HG02840 (cell line): ENCODE measurements at regions not wholly inside any gene's neighbourhood (a gene's known extent, or its start where the extent isn't known, plus 50 kb on each side); places are given as distances from the start of the nearest gene placed in this dataset.

Source experiments
- ATAC-seq: cut with Tn5 transposase; IDR thresholded peaks from one replicate; pipeline ENCODE4 v1.9.1; 2021; ENCODE audit warnings: mild to moderate bottlenecking, moderate library complexity, moderate number of reproducible peaks; ENCODE audit not compliant: unreplicated experiment, low FRiP score

DNA sequence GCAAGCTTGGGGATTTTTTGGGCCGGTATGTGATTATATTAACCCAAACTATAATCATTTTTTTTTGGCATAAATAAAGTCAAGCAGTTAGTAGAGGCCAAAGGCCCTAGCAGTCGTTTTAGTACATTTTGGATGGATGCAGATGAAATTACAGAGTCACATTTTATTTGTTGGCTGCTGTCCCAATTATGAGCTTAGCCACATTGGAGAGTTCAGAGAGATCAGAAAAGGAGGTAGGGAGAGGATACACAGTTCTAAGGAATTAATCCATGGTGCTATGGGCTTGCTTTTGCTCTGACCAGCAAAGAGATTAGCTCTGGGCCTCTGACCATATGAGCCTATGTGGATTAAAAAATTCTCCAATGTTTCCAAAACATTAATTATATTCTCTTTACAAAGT is 395.1 kb downstream of the RAPGEF2 start:
- ATAC-seq, result no peak

DNA sequence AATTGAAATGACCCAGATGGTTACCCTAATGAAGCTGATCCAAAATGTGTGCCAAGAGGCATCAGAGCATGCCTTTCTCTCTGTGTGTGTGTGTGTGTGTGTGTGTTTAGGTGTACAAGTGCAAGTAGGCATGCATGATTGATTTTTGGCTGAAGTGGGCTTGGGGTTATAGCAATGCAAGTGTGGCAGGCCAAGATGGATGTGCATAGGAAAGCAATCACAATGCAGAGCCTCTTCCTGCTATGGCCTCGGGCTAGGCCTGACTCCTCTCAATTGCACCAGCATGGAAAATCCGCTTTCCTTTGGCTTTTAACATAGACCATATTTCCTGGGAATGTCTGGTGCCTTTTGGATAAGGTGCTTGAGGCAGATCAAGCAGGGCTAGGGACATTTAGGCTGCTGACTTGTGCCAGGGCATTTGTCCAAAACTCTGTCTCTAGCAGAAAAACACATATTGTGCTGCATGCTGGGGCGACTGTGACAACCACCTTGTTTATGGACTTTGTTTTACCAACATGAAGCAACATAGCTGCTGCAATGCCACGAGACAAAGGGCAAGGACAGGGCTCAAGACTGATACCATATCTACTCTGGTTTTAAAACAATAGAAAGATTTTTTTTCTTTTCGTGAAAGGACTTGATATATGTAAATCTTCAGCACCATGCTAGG is 395.7 kb downstream of the RAPGEF2 start:
- ATAC-seq, result no peak

DNA sequence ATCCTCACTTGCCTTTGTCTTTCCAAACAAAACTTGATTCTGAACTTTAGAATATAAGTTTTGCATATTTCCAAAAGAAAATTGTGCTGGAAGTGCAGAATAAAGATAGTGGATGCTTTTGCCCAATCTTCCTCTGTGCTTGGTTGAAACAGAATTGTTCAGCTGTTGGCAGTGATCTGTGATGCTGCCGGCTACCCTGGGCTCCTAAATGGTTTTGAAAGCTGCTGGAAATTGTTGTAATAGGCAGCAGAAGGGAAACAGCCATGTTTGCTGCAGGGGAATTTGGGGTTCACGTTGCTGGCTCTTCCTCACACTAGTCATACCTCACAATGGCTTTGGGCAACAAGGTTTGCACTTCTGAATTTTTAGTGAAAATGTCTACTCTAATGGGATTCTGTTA is 398.0 kb downstream of the RAPGEF2 start:
- no peak for ATAC-seq

DNA sequence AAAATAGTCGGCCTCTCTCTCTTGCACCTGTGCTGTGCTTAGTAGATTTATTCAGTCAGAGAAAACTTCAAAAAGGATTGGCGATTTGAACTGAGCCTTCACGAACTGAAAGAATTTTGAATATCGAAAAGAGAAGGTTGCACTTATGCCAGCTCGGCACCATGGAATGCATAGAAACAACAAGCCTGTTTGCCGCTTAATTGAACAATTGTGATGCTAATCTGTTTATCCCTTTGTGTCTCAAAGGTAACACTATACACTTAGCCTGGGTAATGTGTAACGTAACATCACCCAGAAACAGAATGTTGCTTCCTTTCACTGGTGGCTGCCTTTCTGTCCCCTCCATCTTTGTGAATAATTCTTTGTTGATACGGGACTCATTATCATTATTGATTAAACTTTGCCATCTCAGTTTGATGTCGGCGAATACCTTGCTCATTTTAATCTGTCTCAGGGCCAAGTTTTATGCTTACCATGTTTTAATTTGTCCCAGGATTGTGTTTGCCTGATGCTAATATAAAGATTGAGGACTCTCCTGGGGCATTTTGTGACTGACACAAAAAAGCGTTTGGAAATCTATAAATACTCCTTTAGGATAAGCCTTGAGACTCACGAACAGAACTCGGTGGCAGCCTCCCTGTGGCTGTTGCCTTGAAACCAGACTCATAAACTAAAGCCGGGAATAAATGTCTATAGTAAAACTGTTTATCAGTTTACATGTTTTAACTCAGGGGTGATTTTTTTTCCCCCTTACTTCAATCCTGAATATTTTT is 400.5 kb downstream of the RAPGEF2 start:
- ATAC-seq, result no peak

DNA sequence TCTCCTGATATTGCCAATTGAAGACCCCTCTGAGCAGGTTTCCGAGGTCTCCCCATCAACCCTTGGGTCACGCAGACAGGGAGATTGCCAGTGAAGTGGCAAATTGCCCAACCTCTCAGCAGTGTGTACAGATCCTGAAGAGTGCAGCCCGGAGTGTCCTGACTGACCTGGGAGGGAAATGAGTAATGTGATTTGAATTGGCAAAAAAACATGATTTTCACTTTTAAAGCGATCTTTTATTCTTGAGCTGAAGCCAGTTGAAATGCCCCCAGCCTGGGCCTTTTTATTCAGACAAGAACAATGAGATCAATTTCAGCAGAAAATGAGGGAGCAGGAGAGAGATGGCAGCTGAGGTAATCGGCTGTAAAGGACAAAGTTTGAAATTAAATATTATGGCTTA is 401.8 kb downstream of the RAPGEF2 start:
- no peak for ATAC-seq

DNA sequence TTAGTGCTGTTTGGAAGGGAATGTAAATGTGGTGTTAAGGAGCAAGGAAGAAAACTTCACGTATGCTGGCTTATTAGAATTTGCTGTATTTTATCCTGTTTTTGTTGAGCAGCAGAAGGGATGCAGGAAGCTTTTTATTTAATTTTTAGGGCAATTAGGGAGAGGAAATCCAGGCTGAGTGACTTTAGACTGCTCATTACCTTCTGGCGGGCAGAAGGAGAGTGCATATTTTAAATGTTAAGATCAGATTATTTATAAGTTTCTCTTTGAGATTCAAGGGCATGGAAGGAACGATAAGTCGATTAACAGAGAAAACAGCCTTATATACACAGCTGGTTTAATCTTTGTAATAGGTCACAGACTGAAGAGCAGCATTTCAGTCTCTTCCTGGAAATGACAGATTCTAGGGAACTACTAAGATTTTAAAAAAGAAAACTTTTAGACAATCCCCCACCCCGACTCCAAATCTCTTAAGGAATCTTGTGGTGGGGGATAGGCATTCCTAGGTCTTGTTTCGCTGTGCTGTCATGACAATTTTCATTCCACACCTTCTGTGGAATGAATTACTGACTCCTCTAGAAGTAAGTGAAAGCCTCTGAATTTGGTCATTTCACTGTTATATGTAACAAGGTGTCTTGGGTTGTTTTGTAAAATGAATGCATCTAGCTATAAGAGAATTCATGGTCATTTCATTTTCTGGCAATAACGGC is 402.5 kb downstream of the RAPGEF2 start:
- no peak for ATAC-seq

DNA sequence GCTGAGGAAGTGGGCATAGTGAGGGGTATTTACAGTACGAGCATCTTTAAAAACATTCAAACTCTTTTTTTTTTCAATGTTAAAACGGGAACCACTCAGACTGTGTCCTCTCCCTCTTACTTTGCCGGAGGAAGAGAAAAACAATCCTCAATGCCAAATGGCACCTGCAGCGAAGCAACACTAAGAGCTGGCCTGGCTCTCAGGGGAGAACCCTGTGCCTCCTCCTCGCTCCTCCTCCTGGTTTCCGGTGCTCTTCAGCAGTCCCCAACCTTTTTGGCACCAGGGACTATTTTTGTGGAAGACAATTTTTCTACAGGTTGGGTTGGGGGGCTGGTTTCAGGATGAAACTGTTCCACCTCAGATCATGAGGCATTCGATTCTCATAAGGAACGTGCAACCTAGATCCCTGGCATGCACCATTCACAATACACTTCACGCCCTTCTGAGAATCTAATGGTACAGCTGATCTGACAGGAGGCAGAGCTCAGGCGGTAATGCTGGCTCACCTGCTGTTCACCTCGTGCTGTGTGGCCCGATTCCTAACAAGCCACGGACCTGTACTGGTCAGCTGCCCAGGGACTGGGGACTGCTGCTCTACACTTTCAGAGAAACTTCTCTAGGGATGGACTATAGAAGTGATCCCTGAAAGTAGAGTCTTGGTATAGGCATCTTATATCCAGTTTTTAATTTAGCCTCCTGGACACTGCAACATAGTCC is 404.1 kb downstream of the RAPGEF2 start:
- ATAC-seq, result no peak

DNA sequence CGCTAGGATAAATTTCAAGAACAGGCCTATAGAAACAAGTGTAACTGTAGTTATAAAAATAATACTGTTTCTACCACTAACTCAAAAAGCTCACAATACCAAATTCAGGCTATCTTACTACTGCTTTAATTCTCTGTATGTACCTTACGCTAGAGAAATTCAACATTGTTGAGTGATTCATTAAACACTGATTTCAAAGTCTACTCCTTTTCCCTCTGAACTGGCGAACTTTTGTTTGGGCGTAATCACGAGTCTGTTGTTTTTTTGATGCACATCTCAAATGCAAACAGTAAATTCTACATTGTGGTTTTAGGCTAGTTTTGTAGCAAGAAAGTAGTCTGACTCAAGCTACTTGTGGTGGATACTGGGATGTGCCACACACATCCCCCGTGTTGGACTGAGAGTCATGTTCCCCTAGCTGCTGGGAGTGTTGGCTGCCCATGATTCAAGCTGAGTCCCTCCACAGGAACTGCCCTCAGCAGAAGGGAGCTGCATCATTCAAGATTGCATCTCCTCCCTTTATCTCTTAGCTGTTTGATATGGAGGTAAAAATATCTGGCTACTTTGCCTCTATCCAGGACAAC is 406.1 kb downstream of the RAPGEF2 start:
- ATAC-seq, result no peak

DNA sequence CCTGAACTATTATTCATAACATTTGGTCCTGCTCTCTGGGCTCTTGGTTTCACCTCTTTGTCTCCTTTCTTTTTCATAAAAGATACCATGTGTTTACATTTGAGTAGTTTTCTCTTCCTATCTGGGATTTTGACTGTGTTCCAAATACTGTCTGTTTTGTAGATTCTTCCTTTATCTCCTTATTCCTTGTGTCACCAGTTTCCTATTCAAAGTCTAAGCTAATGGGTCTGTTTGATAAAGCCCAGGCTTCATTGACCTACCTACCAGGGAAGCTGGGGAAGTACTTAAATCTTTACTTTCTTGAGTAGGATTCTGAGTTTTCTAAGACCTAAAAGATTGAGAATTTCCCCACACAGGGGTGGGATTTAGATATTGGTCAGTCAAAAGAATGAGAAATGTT is 409.5 kb downstream of the RAPGEF2 start:
- ATAC-seq, result no peak

DNA sequence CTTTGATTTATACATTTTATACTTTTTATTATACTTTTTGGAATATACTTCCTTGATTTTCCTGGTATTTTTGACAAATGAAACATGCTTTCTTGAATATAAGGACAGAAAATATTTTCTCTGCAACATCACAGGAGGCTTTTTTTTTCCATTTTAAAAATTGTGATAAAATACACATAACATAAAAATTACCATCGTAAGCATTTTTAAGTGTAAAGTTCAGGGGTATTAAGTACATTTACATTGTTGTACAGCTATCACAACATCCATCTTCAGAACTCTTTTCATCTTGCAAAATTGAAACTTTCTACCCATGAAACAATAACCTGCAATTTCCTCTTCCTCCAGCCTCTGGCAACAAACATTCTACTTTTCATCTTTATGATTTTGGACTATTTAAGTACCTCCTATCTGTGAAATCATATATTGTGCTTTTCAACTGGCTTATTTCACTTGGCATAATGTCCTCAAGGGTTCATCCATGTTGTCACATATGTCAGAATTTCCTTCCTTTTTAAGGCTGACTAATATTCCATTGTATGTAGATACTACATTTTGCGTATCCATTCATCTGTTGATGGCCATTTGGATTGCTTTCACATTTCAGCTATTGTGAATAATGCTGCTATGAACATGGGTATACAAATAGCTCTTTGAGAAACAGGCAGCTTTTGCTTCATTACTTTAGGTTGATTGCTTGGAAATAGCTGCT is 412.6 kb downstream of the RAPGEF2 start:
- ATAC-seq, result no peak

DNA sequence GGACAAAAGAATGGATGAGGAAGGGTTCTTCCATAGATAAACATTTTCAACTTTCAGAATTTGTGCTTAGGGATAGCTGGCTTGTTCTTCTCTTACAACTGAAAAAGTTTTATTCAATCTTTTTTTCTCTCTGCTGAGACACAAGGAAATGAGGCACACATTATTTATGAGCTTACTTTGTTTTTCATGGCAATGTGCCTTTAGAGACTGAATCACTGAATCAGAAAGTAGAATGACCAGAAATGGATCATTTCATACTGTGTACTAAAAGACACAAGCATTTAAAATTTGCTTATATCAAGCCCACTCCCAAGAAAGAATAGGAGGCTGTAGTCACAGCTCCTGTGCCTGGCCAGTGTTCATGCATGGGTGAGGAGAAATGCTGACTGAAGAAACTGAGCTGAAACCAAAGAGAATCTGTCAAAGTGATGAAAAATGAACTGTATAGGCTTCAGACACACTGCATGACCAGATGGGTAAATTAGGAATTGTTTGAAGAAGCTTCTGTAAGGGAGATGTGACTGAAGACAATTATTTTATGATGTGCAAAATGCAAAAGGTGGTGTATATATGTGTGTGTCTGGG is 413.8 kb downstream of the RAPGEF2 start:
- ATAC-seq, result no peak

DNA sequence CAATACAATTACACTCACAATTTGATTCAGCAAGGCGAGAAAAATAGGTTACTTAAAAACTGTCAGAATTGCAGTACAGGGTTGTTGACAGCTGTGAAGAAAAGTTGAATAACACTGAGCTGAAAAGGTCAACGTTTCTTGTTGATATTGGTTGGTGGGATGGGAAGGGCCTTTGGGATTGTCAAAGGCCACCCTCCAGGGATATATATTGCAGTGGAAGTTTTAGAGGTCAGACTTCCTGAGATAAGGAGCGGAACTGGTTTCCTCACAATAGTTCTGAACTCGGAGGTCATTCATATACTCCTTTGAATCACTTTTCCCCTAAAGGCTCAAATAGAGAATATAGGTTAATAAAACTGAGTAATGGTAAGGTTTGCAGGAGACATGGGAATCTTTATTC is 417.2 kb downstream of the RAPGEF2 start:
- no peak for ATAC-seq

DNA sequence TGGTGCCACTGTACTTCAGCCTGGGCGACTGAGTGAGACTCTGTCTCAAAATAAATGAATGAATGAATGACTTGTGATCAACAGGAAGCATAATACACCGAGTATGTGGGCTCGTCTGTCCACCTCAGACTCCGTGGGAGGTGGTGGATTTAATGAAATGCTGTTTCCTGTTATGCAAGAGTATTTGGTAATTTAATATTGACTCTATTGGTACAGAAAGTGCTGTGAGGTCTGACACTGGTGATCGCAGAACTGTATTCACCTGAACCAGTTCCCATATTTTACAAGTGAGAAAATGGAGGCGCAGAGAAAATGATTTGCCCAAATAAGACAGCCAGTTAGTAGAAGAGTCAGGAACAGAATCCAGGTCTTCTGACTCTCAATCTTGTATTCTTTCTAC is 423.3 kb downstream of the RAPGEF2 start:
- no peak for ATAC-seq

DNA sequence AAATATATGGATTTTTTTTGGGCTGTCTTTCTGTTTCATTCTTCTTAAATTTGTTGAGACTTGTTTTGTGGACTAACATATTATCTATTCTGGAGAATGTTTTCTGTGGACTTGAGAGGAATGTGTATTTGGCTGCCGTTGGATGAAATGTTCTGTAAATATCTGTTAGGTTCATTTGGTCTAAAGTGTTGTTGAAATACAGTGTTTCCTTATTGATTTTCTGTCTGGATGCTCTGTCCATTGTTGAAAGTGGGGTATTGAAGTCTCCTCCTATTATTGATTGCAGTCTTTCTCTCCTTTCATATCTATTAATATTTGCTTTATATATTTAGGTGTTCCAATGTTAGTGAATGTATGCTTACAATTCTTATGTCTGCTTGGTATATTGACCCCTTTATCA is 431.8 kb downstream of the RAPGEF2 start:
- ATAC-seq, result no peak

DNA sequence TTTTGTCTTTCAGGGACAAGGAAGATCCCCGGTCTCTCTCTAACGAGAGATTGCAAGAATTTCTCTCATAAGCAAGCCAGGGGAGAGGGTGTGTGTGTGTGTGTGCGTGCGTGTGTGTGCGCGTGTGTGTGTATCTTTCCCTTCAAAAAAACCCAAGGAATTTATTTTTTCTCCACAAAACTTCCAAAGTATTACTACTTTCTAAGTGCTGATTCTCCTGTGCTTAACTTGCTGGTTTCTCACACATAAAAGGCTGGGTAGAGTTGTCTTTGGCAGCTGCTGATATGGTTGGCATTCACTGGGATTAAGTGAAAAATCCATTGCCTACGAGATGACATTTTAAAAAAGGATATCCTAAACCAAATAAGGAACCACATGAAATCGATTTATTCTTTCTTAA is 435.7 kb downstream of the RAPGEF2 start:
- ATAC-seq, result no peak

DNA sequence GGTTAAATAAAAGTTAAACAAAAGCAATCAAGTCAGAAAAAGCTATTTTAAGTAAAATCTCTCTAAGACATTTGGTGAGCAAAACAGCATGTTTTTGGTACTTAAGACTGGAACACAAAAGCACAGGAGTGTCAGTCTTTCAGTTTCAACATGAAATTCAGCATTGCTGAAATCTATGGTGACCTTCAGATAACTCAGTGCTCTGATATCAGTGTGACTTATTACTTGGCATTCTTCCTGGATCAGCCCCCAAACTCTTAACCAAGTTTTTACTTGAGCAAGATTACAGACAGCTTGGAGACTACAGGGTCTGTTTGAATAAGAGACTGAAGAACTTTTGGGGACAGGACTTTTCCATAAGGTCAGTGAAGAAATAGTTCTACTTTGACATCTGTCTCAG is 437.2 kb downstream of the RAPGEF2 start:
- no peak for ATAC-seq

DNA sequence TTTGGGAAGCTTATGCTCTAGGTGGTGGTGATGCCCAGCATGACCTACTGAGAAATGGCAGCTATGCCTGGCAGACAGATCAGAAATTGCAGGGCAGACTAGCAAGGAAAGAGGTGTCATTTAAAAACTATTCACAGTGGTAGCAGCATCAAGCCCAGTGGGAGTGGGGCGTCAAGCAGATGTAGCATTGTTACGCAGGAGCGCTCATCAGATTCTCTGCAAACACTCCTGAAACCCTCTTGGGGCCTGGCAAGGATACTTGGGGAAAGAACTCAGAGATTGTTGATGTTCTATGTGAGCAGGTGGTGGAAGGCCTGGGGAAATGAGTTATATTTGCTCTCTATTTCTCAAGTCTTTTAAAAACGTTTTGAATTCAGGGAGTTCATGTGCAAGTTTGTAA is 437.6 kb downstream of the RAPGEF2 start:
- no peak for ATAC-seq

DNA sequence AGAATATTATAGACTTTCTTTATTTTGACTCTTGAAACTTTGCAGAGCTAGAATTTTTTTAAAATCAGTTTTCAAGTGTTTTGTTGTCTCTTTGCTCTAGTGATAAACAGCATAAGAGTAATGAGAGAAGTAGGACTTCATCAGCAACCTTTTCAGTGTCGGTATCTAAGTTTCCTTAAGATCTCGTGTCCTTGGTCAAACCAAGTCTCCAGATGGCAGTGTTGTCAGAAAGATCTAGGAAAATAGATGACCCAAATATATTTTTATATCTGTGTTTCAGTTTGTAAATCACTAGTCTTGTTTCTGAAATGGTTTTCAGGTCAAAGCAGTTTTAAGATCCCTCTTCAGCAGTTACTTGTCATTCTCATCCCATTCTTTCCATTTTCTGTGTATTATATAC is 438.3 kb downstream of the RAPGEF2 start:
- no peak for ATAC-seq

DNA sequence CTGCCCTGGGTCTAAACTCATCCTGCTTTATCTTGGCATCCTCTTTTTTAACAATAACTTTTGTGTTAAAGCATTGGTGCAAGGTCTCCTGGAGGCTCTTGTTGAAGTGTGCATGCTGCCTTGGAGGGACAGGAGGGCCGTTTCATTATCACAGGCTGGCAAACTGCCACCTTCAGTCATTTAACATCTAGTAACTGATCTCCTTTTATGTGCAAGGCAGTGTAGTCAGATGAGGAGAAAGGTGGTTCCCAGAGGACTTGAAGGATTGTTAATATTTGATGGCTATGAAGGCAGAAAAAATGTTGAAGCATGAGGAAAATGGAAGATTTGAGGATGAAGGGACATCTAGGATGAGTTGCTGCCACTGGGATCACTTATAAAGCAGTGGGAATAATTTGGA is 439.4 kb downstream of the RAPGEF2 start:
- ATAC-seq, result no peak

DNA sequence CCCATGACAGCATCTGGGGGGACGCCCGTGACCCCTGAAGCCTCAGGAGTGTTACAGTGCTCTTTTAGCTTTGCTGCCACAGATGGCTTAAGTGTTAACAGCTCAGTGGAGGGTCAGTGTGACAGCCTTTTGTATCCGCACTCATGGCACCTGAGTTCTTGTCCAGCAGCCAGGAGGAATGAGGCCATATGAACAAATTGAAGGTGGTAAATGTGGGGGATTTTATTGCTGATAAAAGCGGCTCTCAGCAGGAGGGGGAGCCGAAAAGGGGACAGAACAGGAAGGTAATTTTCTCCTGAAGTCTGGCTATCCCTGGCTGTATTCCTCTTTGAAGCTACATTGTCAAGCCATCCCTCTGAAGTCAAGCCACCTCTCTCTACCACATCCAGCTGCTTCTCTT is 441.0 kb downstream of the RAPGEF2 start:
- ATAC-seq, result no peak
